Thyroid gland (tissue), 4 donors: ENCODE measurements at regions not wholly inside any gene's neighbourhood (a gene's known extent, or its start where the extent isn't known, plus 50 kb on each side); places are given as distances from the start of the nearest gene placed in this dataset.

Source experiments
- POLR2A ChIP-seq, 2 donors: fragments of 450-650 bp; IDR thresholded peaks; one replicate each; pipeline ENCODE4 v1.6.1; 2017; ENCODE audit warnings: antibody characterized with exemption in 2 of 2, mild to moderate bottlenecking in 2 of 2, moderate library complexity in 1 of 2
- TF ChIP-seq, protein P1 (sequence below), 6 experiments: fragments of 200-600 bp in 3 of 6; fragments of 450-650 bp in 3 of 6; sonication (generic) in 3 of 6; IDR thresholded peaks; one replicate each; pipeline ENCODE4 v1.5.1; 2016 to 2019; ENCODE audit warnings: antibody characterized with exemption in 6 of 6, mild to moderate bottlenecking in 2 of 6, inconsistent platforms in 1 of 6, moderate library complexity in 1 of 6

DNA sequence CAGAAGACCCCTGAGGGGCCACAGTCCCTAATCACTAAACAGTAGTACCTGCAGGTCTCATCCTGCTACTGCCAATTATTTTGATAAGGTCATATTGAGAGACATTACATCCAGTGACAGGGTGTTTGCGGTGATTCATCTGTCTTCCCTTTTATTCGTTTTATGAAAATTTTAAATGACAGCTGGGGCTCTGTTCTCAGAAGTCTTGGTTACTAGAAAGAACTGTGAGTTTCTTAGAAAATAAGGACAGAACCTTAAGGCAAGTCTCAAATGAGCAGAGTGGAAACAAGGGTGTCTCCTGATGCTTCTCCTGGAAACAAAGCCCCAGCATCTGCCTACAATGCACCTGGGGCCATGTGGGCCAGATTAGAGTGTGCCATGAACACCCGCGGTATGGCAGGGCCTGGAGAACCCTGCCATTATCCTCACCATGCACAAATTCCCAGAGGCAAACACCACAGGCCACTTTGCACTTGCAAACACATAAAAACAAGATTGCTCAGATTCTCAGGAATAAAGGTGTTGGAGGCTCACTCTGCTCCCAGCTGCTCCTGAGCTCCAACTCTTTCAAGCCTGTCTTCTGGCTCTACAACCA lies 66.3 kb upstream of the IQSEC1 start:
- TF ChIP-seq, protein P1, sequence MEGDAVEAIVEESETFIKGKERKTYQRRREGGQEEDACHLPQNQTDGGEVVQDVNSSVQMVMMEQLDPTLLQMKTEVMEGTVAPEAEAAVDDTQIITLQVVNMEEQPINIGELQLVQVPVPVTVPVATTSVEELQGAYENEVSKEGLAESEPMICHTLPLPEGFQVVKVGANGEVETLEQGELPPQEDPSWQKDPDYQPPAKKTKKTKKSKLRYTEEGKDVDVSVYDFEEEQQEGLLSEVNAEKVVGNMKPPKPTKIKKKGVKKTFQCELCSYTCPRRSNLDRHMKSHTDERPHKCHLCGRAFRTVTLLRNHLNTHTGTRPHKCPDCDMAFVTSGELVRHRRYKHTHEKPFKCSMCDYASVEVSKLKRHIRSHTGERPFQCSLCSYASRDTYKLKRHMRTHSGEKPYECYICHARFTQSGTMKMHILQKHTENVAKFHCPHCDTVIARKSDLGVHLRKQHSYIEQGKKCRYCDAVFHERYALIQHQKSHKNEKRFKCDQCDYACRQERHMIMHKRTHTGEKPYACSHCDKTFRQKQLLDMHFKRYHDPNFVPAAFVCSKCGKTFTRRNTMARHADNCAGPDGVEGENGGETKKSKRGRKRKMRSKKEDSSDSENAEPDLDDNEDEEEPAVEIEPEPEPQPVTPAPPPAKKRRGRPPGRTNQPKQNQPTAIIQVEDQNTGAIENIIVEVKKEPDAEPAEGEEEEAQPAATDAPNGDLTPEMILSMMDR (IDR thresholded peaks at IDR 0.05): no peak
- TF ChIP-seq POLR2A (IDR thresholded peaks at IDR 0.05): no peak
